ENCODE measurements at regions not wholly inside any gene's neighbourhood (a gene's known extent, or its start where the extent isn't known, plus 50 kb on each side); places are given as distances from the start of the nearest gene placed in this dataset.

GRCh38 chr7:156430109-156430508, 210.5 kb upstream of the RNF32 start:
- no peak overlapping the region for H3K27ac ChIP-seq
- no peak overlapping the region for H3K4me3 ChIP-seq
- no peaks in the 10 kb centered on the region for H3K36me3 ChIP-seq
- H3K9me3 ChIP-seq: no peaks in the 10 kb centered on the region
- no peak for DNase-seq (ENCODE audit: low spot score in 2 of 2)
- no peak for TF ChIP-seq CTCF (IDR thresholded peaks at IDR 0.05)
- H3K27me3 ChIP-seq: no peaks in the 10 kb centered on the region
- no peaks in the 10 kb centered on the region for H3K4me1 ChIP-seq
- intact Hi-C loops (cut with DNase I): no loop called here

GRCh38 chr7:156429514-156429913, 211.1 kb upstream of the RNF32 start:
- no peak for DNase-seq (ENCODE audit: low spot score in 2 of 2)
- H3K4me1 ChIP-seq: no peaks in the 10 kb centered on the region
- TF ChIP-seq CTCF (IDR thresholded peaks at IDR 0.05): no peak
- intact Hi-C loops (cut with DNase I): no loop called here
- no peak overlapping the region for H3K27ac ChIP-seq
- no peaks in the 10 kb centered on the region for H3K9me3 ChIP-seq
- H3K36me3 ChIP-seq: no peaks in the 10 kb centered on the region
- H3K4me3 ChIP-seq: no peak overlapping the region
- H3K27me3 ChIP-seq: no peaks in the 10 kb centered on the region

GRCh38 chr7:156423876-156424275, 216.7 kb upstream of the RNF32 start:
- no peaks in the 10 kb centered on the region for H3K27me3 ChIP-seq
- no peak overlapping the region for H3K4me3 ChIP-seq
- H3K36me3 ChIP-seq: no peaks in the 10 kb centered on the region
- intact Hi-C loops (cut with DNase I): no loop called here
- no peaks in the 10 kb centered on the region for H3K9me3 ChIP-seq
- no peak for DNase-seq (ENCODE audit: low spot score in 2 of 2)
- H3K4me1 ChIP-seq: no peaks in the 10 kb centered on the region
- no peak for TF ChIP-seq CTCF (IDR thresholded peaks at IDR 0.05)
- H3K27ac ChIP-seq: no peak overlapping the region

GRCh38 chr7:156420496-156420895, 220.1 kb upstream of the RNF32 start:
- Histone ChIP-seq H3K27me3 (no peaks in the 10 kb centered on the region), H3K4me3 (no peak overlapping the region), H3K9me3 (no peaks in the 10 kb centered on the region), H3K27ac (no peak overlapping the region), H3K4me1 (no peaks in the 10 kb centered on the region), H3K36me3 (no peaks in the 10 kb centered on the region)
- intact Hi-C loops (cut with DNase I): no loop called here
- no peak for DNase-seq (ENCODE audit: low spot score in 2 of 2)
- TF ChIP-seq CTCF (IDR thresholded peaks at IDR 0.05): no peak

GRCh38 chr7:156419782-156420181, 220.8 kb upstream of the RNF32 start:
- no peak overlapping the region for H3K4me3 ChIP-seq
- no peaks in the 10 kb centered on the region for H3K4me1 ChIP-seq
- H3K27ac ChIP-seq: no peak overlapping the region
- no peak for TF ChIP-seq CTCF (IDR thresholded peaks at IDR 0.05)
- intact Hi-C loops (cut with DNase I): no loop called here
- H3K27me3 ChIP-seq: no peaks in the 10 kb centered on the region
- DNase-seq (ENCODE audit: low spot score in 2 of 2): no peak
- H3K9me3 ChIP-seq: no peaks in the 10 kb centered on the region
- H3K36me3 ChIP-seq: no peaks in the 10 kb centered on the region

- no peak for TF ChIP-seq CTCF (IDR thresholded peaks at IDR 0.05)
- intact Hi-C loops (cut with DNase I): no loop called here
- Histone ChIP-seq H3K4me3 (no peak overlapping the region), H3K27ac (no peak overlapping the region), H3K4me1 (no peaks in the 10 kb centered on the region), H3K27me3 (no peaks in the 10 kb centered on the region), H3K36me3 (no peaks in the 10 kb centered on the region), H3K9me3 (no peaks in the 10 kb centered on the region)
- DNase-seq (ENCODE audit: low spot score in 2 of 2): no peak
These were observed 238.3 kb upstream of the RNF32 start for GRCh38 chr7:156402255-156402654.
